Activated T-helper 1 cell treated with anti-CD3 and anti-CD28 coated beads, Interleukin-2, amount 50 U/mL, for 16 hours (primary cell): ENCODE measurements at regions not wholly inside any gene's neighbourhood (a gene's known extent, or its start where the extent isn't known, plus 50 kb on each side); places are given as distances from the start of the nearest gene placed in this dataset.

Experiments used
- DNase-seq, 2 donors: peaks; one replicate each; pipeline ENCODE4 v3.0.0-alpha.2; 2020; ENCODE audit warnings: low read depth in 1 of 2, low spot score in 1 of 2

DNA sequence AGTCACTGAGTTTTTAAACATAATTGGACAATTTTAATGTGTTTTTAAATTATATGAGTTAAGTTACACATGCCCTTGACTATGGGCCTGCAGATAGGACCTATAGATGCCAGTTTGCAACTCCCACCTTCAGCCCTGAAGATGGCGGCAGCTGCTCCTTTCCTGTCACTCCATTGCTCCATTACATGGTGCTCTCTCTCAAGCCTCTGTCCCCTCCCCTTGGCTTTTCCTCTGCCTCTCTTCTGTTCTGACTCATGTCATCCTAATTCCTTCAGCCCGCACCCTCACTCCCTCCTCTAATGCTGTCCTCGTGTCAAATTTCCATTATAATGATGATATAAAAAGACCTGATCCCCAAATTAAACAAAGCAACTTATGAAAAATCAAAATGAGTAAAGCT is 133.7 kb upstream of the HNRNPA3 start:
- DNase-seq, result no peak

DNA sequence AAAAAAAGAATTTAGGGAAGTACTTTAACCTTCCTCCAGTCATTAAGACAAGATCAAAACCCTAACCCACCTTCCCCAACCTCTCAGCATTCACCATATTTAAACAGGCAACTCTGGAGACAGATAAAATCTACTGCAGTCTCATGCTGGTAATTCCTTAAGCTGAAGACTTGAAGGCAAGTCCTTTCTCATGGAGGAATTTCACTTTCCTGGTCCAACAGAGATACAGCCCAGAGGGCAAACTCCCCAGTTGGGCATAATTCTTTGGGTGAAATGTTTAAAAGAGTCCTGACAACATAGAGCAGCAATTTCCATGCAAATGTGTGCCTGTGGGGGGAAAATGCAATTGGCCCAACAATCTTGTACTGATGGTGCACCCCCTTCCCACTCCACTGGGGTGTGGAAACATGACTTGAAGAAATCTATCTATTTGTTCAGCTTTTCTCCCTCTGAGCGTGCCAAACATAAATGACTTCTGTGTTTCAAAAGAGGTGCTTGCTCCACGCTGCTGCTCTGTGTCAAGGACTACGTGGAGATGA is 131.8 kb upstream of the HNRNPA3 start:
- no peak for DNase-seq

DNA sequence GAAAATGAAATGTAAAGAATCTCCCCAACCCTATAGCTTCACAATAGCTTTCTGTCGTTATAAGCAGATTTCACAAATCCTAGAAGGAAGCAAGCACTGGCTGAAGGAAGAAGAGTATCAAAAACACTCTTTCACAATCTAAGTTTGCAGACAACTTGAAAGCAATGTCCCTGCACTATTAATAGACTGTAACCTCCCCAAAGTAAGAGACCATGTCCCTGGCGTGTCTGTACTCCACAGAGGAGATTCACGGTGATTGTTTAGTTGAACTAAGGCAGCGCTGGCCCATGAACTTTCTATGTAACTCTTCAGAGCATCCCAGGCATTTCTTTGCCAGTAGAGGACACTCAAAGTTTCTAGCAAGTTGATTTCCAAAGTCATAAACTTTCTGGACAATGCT is 128.0 kb upstream of the HNRNPA3 start:
- DNase-seq, result no peak

DNA sequence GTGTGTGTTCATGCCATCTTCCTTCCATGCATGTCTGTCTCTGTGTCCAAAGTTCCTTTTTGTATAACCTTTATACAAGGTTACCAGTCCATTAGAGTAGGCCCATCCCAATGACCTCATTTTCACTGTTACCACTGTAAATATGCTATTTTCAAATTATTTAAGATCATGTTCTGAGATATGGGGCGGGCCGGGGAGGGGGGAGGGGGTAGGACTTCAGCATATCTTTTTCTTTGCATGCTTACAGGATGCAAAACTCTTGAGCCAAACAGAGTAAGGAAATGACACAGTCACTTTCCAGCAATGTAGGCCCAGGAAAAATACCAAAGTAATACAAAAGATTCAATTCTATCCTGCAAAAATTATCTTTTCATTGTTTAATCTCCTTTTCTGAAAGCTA is 124.1 kb upstream of the HNRNPA3 start:
- no peak for DNase-seq

DNA sequence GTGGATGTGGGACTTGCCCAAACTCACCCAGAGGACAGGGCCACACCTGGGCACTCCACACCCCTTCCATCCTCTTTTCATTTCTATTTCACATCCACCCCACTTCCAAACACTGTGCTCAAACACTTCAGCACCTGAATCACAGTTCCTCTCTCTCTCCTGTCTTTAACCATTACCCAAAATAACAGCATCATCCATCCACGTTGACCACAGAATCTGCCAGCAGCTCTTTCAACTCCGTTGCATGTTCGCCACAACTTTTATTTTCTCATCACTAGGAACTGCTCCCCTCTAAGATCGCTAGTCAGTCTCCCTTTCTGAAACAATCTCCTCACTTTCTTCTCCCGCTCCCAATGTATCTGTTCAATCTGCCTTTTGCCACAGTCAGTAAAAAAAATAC is 121.6 kb upstream of the HNRNPA3 start:
- DNase-seq, result no peak

DNA sequence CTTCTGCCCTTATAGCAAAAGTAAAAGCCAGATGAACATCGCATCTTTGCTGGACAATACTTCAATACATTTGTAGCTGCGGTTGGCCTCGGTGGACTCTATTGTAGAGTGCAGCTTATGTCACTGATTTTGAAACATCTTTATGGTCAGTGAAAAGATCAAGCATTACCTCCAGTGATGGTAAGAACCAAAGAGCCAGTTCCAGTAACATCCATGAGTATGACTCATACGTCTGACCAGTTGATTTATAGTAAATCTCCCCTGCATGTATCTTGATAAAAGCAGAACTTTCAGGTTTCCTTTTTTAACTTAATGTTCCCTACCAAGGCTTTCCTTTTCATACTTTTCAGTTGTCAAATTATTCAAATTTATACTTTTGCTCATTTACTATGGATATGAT is 119.2 kb upstream of the HNRNPA3 start:
- no peak for DNase-seq

DNA sequence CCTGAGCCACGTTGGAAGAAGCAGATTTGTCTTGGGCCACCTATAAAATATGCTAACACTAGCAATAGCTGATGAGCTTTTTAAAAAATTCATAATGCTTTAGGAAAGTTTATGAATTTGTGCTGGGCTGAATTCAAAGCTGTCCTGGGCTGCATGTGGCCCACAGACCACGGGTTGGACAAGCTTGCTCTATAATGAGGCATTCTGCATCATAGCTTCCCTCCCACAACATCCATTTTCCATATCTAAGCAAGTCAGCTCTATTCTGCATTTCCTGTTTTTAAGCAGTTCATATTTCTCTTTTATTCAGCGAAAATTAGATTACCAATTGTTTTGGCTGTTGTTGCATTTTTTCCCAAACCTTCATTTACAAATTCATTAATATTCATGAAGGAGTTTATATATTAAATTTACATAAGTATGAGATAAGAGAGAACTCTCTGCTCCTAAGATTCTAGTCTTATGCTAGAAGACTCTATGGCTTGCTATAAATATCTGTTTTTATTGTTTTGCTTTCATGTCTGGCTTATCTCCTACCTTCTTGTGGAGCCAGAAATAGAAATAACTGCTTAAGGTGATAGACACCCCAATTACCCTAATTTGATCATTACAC is 114.5 kb upstream of the HNRNPA3 start:
- DNase-seq, result no peak

DNA sequence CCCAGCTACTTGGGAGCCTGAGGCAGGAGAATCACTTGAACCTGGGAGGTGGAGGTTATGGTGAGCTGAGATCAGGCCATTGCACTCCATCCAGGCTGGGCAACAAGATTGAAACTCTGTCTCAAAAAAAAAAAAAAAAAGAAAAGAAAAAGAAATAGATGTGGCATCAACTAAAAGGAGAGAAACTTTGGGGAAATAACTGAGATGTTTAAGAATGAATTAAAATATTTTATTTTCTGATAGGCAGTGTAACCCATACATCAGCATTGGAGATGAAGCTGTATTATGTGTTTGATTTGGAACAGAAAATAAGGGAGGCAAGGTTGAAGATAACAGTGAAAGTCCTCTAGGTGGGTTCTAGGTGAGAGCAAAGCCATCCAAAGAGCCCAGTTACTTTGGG is 110.7 kb upstream of the HNRNPA3 start:
- no peak for DNase-seq

DNA sequence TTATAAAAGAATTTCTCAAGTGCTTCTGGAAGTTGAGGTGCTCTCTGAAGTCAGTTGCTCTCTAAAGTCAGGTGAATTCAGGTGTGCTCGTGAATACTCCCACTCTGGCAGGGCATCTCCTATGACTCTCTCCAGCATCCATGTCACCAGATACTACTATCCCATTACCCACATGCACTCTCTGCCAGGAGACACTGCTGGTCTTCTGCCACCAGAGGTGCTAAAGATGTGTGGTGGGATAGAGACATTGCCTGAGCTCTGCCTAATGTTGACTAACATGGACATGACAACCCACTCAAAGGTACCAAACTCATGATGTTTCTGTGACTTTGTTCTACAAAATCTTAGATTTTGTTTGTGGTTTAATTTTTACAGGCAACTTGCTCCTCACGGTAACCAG is 106.4 kb upstream of the HNRNPA3 start:
- no peak for DNase-seq

DNA sequence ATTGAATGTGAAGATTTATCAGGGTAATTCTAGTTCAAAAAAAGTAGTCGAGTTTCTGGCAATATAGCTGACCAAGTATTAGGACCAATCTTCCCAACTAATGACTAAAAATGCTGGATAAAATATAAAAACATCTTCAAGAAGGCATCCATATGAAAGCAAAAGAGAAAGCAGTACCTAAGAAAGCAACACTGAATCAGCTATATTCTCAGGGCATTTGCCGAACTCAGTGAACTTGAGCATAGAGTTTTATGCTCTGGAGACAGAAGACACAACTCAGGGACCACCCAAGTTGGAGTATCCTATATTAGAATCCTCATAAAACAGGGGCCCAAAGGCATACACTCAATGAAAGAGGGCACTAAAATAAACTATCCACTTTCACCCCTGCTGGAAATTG is 103.7 kb upstream of the HNRNPA3 start:
- DNase-seq, result no peak

DNA sequence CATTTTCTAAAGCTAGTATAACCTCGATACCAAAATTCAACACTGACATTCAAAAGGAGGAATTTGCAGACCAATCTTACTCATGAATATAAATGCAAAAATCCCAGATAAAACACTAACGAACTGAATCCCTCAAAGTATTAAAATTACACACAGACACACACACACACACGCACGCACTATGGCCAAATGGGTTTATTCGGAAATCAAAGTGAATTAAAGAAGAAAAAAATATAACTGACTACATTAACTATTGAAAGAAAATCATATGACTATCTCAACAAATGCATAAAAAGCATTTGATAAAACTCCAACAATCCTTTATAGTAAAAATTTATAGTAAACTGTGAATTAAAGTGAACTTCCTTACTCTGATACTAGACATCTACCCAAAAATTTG is 97.9 kb upstream of the HNRNPA3 start:
- no peak for DNase-seq

DNA sequence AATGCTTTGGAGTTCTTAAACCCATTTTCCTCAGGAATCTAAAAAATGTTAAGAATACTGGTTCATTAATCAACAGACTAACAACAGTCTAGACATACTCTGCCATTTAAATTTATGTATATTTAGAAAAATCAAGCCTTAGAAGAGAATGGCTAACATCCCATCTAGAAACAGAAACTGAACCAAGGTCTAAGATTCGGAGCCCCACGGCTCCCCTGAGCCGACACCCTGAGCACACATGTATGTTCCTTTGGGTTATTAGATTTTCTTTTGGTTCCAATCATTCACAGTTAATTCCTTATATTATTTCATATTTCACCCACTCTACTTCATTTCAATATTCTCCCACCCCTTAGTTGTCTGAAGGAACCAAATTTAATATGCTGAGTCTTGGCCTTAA is 94.8 kb upstream of the HNRNPA3 start:
- no peak for DNase-seq

DNA sequence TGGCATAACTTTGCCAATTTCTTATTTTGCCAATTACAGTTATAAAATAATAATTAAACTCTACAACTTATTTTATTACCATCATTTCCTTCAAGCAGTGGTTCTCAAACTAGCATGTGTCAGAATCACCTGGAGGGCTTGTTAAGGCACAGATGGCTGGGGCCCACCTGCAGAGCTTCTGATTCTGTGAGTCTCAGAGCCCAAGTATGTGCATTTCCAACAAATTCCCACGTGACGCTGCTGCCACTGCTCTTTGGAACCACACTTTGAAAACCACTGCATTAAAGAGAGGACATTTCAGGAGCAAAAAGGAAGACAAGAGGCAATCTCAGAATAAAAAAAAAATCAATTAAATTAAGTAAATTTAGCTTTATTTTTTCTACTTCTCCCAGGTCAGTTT is 94.0 kb upstream of the HNRNPA3 start:
- DNase-seq, result no peak

DNA sequence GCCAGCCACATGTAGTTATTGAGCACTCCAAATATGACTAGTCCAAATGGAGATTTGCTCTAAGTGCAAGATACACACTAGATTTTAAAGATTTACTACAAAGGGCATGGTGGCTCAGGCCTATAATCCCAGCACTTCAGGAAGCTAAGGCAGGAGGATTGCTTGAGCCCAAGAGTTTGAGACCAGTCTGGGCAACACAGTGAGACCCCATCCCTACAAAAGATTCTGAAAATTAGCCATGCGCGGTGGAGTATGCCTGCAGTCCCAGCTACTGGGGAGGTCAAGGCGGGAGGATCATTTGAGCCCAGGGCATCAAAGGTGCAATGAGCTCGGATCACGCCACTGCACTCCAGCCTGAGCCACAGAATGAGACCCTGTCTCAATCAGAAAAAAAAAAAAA is 93.5 kb upstream of the HNRNPA3 start:
- DNase-seq, result no peak

DNA sequence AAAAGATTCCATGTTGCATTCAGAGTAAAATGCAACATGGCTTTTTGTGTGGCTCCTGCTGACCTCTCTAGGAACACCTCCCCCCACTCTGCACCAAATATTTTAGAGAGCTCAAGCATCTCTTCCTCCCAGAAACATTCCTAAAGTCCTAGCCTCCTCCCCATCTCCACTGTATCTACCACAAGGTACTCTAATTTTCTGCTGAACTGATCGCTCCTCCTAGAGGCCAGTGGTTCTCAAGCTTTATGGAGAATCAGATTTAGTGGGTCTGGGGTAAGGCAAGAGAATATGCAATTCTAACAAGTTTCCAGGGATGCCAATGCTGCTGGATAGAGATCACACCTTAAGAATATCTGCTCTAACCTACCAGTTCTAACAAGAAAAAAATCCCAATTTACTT is 89.5 kb upstream of the HNRNPA3 start:
- DNase-seq, result no peak

DNA sequence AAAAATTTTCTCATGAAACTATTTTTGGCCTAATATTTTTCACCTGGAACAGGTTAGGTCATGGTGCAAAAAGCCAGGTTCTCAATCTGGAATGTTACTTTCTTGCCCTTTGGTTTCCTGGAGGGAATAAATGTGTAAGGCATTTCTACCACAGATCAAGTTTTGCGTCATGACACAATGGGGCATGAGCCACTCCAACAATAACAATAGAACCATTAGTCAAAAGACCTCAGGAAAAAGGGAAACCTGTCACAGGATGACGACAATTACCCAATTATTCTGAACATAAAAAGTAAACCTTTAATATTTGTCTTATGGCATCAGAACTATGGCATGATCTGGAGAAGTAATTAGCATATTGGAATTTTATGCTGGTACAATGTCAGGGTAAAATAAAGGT is 88.2 kb upstream of the HNRNPA3 start:
- DNase-seq, result no peak

DNA sequence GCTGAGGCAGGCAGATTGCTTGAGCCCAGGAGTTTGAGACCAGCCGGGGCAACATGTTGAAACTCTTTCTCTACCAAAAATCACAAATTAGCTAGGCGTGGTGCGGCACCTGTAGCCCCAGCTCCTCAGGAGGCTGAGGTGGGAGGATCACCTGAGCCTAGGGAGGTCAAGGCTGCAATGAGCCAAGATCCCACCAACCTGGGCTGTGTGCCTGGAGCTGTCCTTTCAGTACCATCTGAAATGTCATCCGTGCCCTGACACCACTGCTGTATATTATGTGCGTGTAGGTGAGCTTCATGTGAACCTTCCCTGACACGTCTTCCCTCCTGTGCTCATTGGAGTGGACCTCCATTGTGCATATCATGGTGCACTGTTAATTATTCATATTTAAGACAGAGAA is 84.8 kb upstream of the HNRNPA3 start:
- no peak for DNase-seq

DNA sequence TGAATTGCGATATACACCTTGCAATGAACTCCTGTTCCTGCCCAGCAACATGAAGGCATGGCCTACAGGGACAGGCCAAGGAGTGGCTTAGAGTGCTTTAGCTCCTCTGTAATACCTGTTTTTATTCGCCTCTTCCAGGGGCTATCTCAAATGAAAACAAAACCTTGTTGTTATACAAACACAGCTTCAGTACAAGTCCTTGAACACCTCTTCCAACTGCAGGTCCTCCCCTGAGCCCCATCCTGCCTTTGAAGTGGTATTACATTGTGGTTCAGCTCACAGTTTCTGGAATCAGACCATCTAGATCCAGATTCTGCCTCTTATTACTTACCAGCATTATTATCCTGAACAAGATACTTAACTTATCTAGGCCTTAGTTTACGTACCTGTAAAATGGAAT is 83.0 kb upstream of the HNRNPA3 start:
- no peak for DNase-seq

DNA sequence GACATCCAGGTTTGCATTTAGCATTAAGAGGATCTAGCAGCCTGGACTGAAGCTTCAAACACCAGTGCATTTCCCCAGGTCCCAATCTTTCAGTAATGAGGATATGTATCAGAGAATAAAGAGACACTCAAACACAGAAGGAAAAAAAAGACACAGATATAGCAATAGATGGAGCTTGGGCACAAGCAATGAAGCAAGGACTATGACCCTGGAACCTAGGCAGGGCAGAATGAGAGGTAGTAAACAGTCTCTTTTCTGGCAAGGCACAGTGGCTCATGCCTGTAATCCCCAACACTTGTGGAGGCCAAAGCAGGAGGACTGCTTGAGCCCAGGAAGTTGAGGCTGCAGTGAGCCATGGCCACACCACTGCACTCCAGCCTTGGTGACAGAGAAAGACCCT is 80.7 kb upstream of the HNRNPA3 start:
- no peak for DNase-seq

DNA sequence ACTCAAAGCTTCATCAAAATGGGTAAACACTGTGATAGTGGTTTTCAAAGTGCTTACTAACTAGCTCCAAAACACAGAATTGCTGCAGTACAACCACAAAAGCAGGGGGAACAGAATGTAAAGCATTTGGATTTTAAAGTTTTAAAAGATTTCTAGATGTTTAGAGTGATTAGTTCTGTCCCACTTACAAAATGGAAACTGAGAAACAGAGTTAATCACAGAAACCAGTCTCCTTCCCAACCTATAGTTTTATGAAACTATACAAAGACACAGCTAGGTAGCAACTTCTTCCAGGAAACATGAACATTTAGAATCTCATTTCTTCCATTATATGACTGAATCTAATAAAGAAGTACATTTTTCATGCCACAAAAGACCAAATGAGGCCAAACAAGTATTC is 73.8 kb upstream of the HNRNPA3 start:
- DNase-seq, result no peak

DNA sequence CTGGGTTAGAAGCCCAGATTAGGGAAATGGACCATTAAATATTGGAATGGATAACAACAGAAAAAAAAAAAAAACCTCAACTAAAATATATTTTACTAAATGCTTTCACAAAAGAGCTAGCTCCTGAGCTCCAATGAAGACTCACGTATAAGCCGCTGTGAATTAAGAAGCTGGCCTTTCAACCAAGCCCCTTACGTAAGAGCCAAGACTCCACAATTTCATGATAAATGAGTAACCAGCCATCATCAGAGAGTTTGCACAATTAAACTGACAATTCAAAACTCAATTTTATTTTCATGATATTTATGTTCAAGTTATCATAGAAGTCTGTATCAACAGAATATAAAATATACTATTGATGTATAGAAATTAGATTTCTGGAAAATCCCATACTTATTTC is 70.7 kb upstream of the HNRNPA3 start:
- DNase-seq, result no peak

DNA sequence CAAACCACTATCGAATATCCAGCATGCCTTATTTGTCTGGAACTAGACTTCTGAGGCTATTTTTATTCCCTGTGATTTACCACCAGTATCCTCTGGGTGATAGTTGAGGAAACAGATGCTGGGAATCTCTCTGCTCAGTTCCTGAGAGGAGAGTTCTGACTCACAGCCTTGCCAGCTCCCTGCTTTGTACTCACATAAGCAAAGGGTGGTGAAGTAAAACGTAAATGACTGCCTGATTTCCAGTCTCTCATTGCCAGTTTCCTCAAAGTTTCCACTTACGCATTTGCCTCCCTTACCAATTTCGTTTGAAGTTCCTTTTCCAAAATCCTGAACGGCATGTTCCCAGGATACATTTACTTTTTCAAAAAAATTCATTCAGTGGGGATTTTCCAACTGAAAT is 69.2 kb upstream of the HNRNPA3 start:
- no peak for DNase-seq

DNA sequence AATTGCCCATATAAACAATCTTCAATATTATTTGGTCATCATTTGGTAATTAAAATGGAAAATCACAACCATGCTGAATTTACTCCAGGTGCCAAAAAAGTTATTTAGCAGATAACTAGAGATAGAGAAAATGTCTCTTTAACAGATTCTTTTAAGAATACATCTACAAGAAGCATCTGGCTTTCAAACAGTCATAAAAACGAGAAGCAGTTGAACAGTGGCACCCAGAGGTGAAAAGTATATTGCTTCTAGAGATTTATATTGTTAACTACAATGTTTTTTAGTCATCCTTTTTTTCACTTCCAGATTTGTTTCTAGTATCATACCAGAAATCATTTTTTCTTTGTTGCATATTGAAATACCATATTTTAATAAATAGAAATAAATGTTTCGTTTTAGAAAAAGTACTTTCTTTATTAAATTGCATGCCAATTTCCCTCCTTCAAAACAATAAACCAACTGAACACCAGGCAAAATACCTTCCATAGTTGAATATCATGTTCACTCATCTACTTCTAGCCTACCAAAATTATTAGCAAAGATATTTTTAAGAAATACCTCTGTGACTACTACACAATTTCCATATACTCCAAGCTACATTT is 65.4 kb upstream of the HNRNPA3 start:
- DNase-seq, result no peak
